ENCODE measurements at regions not wholly inside any gene's neighbourhood (a gene's known extent, or its start where the extent isn't known, plus 50 kb on each side); places are given as distances from the start of the nearest gene placed in this dataset.
"Not testable (repeated sequence)": the region's sequence is repeated elsewhere in the genome, so short reads cannot be mapped to it uniquely, and the experiment has no call there.

GRCh38 chr9:61992110-61992509, 802.3 kb downstream of the SPATA31A7 start:
- CTCF ChIA-PET (ENCODE audit: partially characterized antibody); POLR2A ChIA-PET (ENCODE audit: partially characterized antibody); DNase-seq; H3K4me1 Mint-ChIP-seq; H3K4me3 ChIP-seq (ENCODE audit: low read length in 2 of 2); H3K4me3 Mint-ChIP-seq; H3K27me3 Mint-ChIP-seq; H3K27ac Mint-ChIP-seq; H3K27me3 ChIP-seq (ENCODE audit: insufficient read depth, low read length); H3K36me3 Mint-ChIP-seq; intact Hi-C loops (cut with micrococcal nuclease); H3K9me3 Mint-ChIP-seq; H3K4me1 ChIP-seq (ENCODE audit: insufficient read depth, low read length); H3K27ac ChIP-seq (ENCODE audit: low read depth, low read length); H3K36me3 ChIP-seq (ENCODE audit: insufficient read depth, low read length); H3K9me3 ChIP-seq (ENCODE audit: control insufficient read depth in 1 of 2, low read length in 2 of 2): not testable (repeated sequence)

GRCh38 chr9:62032441-62032840, 842.6 kb downstream of the SPATA31A7 start:
- H3K36me3 ChIP-seq (ENCODE audit: insufficient read depth, low read length); H3K4me3 Mint-ChIP-seq; H3K4me3 ChIP-seq (ENCODE audit: low read length in 2 of 2); intact Hi-C loops (cut with micrococcal nuclease); H3K9me3 Mint-ChIP-seq; DNase-seq; H3K27ac Mint-ChIP-seq; CTCF ChIA-PET (ENCODE audit: partially characterized antibody); H3K27me3 Mint-ChIP-seq; POLR2A ChIA-PET (ENCODE audit: partially characterized antibody); H3K4me1 ChIP-seq (ENCODE audit: insufficient read depth, low read length); H3K27me3 ChIP-seq (ENCODE audit: insufficient read depth, low read length); H3K9me3 ChIP-seq (ENCODE audit: control insufficient read depth in 1 of 2, low read length in 2 of 2); H3K27ac ChIP-seq (ENCODE audit: low read depth, low read length); H3K4me1 Mint-ChIP-seq; H3K36me3 Mint-ChIP-seq: not testable (repeated sequence)

- H3K27ac ChIP-seq (ENCODE audit: low read depth, low read length); DNase-seq; H3K4me1 Mint-ChIP-seq; H3K27me3 ChIP-seq (ENCODE audit: insufficient read depth, low read length); H3K9me3 ChIP-seq (ENCODE audit: control insufficient read depth in 1 of 2, low read length in 2 of 2); CTCF ChIA-PET (ENCODE audit: partially characterized antibody); POLR2A ChIA-PET (ENCODE audit: partially characterized antibody); H3K27me3 Mint-ChIP-seq; intact Hi-C loops (cut with micrococcal nuclease); H3K36me3 Mint-ChIP-seq; H3K4me1 ChIP-seq (ENCODE audit: insufficient read depth, low read length); H3K4me3 Mint-ChIP-seq; H3K27ac Mint-ChIP-seq; H3K4me3 ChIP-seq (ENCODE audit: low read length in 2 of 2); H3K36me3 ChIP-seq (ENCODE audit: insufficient read depth, low read length); H3K9me3 Mint-ChIP-seq: not testable (repeated sequence)
Measured at GRCh38 chr9:62038260-62038659, 848.4 kb downstream of the SPATA31A7 start.

GRCh38 chr9:62058155-62058554, 868.3 kb downstream of the SPATA31A7 start:
- H3K27me3 Mint-ChIP-seq; H3K4me1 ChIP-seq (ENCODE audit: insufficient read depth, low read length); H3K4me3 ChIP-seq (ENCODE audit: low read length in 2 of 2); H3K27ac Mint-ChIP-seq; H3K9me3 ChIP-seq (ENCODE audit: control insufficient read depth in 1 of 2, low read length in 2 of 2); CTCF ChIA-PET (ENCODE audit: partially characterized antibody); intact Hi-C loops (cut with micrococcal nuclease); H3K27me3 ChIP-seq (ENCODE audit: insufficient read depth, low read length); H3K9me3 Mint-ChIP-seq; POLR2A ChIA-PET (ENCODE audit: partially characterized antibody); H3K4me3 Mint-ChIP-seq; H3K36me3 Mint-ChIP-seq; H3K4me1 Mint-ChIP-seq; H3K27ac ChIP-seq (ENCODE audit: low read depth, low read length); H3K36me3 ChIP-seq (ENCODE audit: insufficient read depth, low read length): not testable (repeated sequence)
- peak in 1 of 5 donors; percentile 4 for DNase-seq

DNA sequence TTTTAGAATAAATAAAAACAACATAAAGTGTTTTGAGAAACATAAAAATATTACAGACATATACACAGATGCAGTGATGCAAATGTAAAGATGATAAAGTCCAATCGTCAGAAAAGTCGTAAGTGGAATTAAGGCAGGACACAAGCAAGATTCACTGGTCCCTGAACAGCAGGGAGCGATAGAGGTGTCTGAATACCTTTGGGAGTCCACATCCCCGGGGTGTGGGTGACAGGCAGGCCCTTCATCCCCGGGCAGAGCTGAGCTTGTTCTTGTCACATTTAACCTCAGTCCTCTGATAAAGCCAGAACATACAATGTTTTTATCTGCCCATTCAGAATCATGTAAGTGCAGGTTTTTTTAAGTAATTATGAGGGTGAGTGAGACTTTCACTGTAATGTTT, 881.2 kb downstream of the SPATA31A7 start:
- H3K4me3 ChIP-seq (ENCODE audit: low read length in 2 of 2); H3K9me3 Mint-ChIP-seq; H3K27ac ChIP-seq (ENCODE audit: low read depth, low read length); H3K27me3 Mint-ChIP-seq; H3K27me3 ChIP-seq (ENCODE audit: insufficient read depth, low read length); H3K4me3 Mint-ChIP-seq; H3K9me3 ChIP-seq (ENCODE audit: control insufficient read depth in 1 of 2, low read length in 2 of 2); H3K4me1 ChIP-seq (ENCODE audit: insufficient read depth, low read length); POLR2A ChIA-PET (ENCODE audit: partially characterized antibody); H3K36me3 ChIP-seq (ENCODE audit: insufficient read depth, low read length); H3K4me1 Mint-ChIP-seq; intact Hi-C loops (cut with micrococcal nuclease); H3K27ac Mint-ChIP-seq; H3K36me3 Mint-ChIP-seq; DNase-seq; CTCF ChIA-PET (ENCODE audit: partially characterized antibody): not testable (repeated sequence)

- H3K4me3 Mint-ChIP-seq; H3K36me3 ChIP-seq (ENCODE audit: insufficient read depth, low read length); intact Hi-C loops (cut with micrococcal nuclease); H3K27me3 ChIP-seq (ENCODE audit: insufficient read depth, low read length); H3K27ac Mint-ChIP-seq; H3K4me3 ChIP-seq (ENCODE audit: low read length in 2 of 2); H3K36me3 Mint-ChIP-seq; DNase-seq; CTCF ChIA-PET (ENCODE audit: partially characterized antibody); H3K27ac ChIP-seq (ENCODE audit: low read depth, low read length); H3K4me1 Mint-ChIP-seq; H3K27me3 Mint-ChIP-seq; H3K9me3 ChIP-seq (ENCODE audit: control insufficient read depth in 1 of 2, low read length in 2 of 2); H3K4me1 ChIP-seq (ENCODE audit: insufficient read depth, low read length); POLR2A ChIA-PET (ENCODE audit: partially characterized antibody); H3K9me3 Mint-ChIP-seq: not testable (repeated sequence)
Measured at GRCh38 chr9:62073401-62073800, 883.6 kb downstream of the SPATA31A7 start.

DNA sequence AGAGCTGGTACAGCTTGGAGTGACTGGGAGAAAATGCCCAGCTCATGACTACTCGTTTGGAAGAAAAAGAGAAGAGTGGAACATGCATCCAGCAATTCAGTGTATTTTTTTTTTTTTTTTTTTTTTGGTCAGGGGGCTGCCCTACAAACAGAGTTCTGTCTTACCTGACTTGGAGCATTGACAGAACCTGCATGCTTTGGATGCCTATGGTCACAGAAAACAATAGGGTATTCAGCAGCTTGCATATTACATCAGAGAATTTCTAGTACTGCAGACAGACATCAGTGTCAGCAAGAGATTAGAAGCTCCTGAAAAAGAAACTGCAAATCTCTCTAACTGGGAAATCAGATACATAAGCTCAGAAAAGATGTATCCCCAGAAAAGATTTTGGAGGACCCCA, 894.4 kb downstream of the SPATA31A7 start:
- POLR2A ChIA-PET (ENCODE audit: partially characterized antibody); H3K36me3 Mint-ChIP-seq; intact Hi-C loops (cut with micrococcal nuclease): not testable (repeated sequence)

DNA sequence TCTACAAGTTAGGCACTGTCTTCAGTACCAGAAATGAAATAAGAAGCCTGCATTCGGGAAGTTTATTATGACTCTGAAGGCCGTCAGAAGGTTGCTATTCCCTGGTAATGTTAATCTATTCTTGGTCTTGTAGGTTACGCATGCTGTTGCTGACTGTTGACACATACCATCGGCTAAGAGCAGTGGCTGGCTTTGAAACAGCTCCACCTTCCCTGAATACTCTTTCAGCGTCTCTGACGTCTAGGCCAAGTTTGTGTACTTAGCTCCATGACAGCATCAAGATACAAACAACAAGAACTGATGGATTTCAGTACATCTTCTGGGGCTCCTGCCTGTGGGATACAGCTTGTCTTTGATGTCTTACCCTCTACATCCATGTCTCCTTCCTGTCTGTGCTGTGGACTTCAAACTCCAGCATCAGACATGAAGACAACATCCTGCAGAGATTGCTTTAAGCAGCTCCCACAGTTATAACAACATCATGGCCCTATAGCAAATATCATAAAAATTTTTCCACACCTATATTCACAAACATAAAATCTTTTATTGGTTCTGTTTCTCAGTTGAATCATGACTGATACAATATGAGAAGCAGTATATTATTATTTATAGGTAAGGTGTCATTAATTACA, 906.0 kb downstream of the SPATA31A7 start:
- DNase-seq; CTCF ChIA-PET (ENCODE audit: partially characterized antibody); H3K27ac Mint-ChIP-seq; H3K36me3 Mint-ChIP-seq; H3K27ac ChIP-seq (ENCODE audit: low read depth, low read length); H3K36me3 ChIP-seq (ENCODE audit: insufficient read depth, low read length); H3K4me1 ChIP-seq (ENCODE audit: insufficient read depth, low read length); intact Hi-C loops (cut with micrococcal nuclease); H3K4me1 Mint-ChIP-seq; H3K27me3 ChIP-seq (ENCODE audit: insufficient read depth, low read length); H3K9me3 ChIP-seq (ENCODE audit: control insufficient read depth in 1 of 2, low read length in 2 of 2); H3K4me3 Mint-ChIP-seq; H3K27me3 Mint-ChIP-seq; H3K4me3 ChIP-seq (ENCODE audit: low read length in 2 of 2); H3K9me3 Mint-ChIP-seq; POLR2A ChIA-PET (ENCODE audit: partially characterized antibody): not testable (repeated sequence)

More for the DNA sequence above, 894.4 kb downstream of the SPATA31A7 start:
- H3K27me3 ChIP-seq (ENCODE audit: insufficient read depth, low read length); H3K36me3 ChIP-seq (ENCODE audit: insufficient read depth, low read length); H3K9me3 Mint-ChIP-seq; H3K4me1 Mint-ChIP-seq; H3K27me3 Mint-ChIP-seq; H3K27ac ChIP-seq (ENCODE audit: low read depth, low read length); H3K4me3 ChIP-seq (ENCODE audit: low read length in 2 of 2); H3K4me1 ChIP-seq (ENCODE audit: insufficient read depth, low read length); H3K27ac Mint-ChIP-seq; H3K9me3 ChIP-seq (ENCODE audit: control insufficient read depth in 1 of 2, low read length in 2 of 2); CTCF ChIA-PET (ENCODE audit: partially characterized antibody); DNase-seq; H3K4me3 Mint-ChIP-seq: not testable (repeated sequence)
